GM12878 (cell line): ENCODE measurements at regions not wholly inside any gene's neighbourhood (a gene's known extent, or its start where the extent isn't known, plus 50 kb on each side); places are given as distances from the start of the nearest gene placed in this dataset.

ENCODE experiments used
- CEBPB ChIP-seq, 2 experiments: fragments of 150-350 bp in 1 of 2; IDR thresholded peaks; 2 replicates each; pipeline ENCODE4 v1.6.1; 2012 to 2014; ENCODE audit warnings: low read depth in 2 of 2, low read length in 2 of 2, borderline replicate concordance in 1 of 2, inconsistent platforms in 1 of 2
- CHD4 ChIP-seq: fragments of 200-600 bp; sonication (generic); IDR thresholded peaks from 2 replicates; pipeline ENCODE4 v1.6.1; 2016; ENCODE audit warnings: mild to moderate bottlenecking
- GATAD2B ChIP-seq: fragments of 450-650 bp; conservative IDR thresholded peaks from 2 replicates; pipeline ENCODE4 v1.6.1; 2017; ENCODE audit warnings: low read depth, mild to moderate bottlenecking, moderate library complexity
- MXI1 ChIP-seq: fragments of 150-350 bp; IDR thresholded peaks from 2 replicates; pipeline ENCODE4 v1.6.1; 2011; ENCODE audit warnings: low read depth, mild to moderate bottlenecking, inconsistent platforms, low read length, improper control_type of control experiment
- POLR2AphosphoS2 ChIP-seq: IDR thresholded peaks from 2 replicates; pipeline ENCODE4 v1.6.1; 2011; ENCODE audit warnings: low read depth, mild to moderate bottlenecking, low read length, improper control_type of control experiment, moderate library complexity
- TCF7 ChIP-seq: IDR thresholded peaks from 2 replicates; pipeline ENCODE4 v1.6.1; 2014; ENCODE audit warnings: antibody characterized with exemption, borderline replicate concordance
- TF ChIP-seq, protein P1 (sequence below), 3 experiments: IDR thresholded peaks in 2 of 3; conservative IDR thresholded peaks in 1 of 3; 2 replicates each; pipeline ENCODE4 v1.5.1; 2011; ENCODE audit warnings: low read depth in 3 of 3, low read length in 3 of 3, mild to moderate bottlenecking in 3 of 3, control low read depth in 2 of 3, moderate library complexity in 2 of 3, inconsistent platforms in 1 of 3, mixed read lengths in 1 of 3; ENCODE audit not compliant: control insufficient read depth in 2 of 3, insufficient read depth in 1 of 3; ENCODE audit errors: extremely low read depth in 1 of 3

DNA sequence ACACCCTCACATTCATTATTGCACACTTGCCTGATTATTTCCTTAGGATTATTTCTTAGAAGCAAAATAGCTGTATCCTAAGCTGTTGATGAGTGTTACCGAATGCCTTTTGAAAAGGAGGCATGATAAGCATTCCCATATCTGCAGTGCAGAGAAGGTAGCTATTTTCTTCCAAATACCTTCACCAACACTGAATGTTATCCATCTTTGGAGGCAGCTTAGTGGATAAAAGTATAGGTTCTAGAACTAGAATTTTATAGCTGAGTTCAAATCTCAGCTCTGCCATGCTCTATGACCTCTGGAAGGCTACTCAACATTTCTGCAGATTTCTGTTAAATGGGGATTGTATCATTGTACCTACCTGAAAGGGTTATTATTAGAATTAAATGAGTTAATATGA lies 185.0 kb upstream of the CCDC150 start:
- TF ChIP-seq MXI1: no peak
- TF ChIP-seq, protein P1, sequence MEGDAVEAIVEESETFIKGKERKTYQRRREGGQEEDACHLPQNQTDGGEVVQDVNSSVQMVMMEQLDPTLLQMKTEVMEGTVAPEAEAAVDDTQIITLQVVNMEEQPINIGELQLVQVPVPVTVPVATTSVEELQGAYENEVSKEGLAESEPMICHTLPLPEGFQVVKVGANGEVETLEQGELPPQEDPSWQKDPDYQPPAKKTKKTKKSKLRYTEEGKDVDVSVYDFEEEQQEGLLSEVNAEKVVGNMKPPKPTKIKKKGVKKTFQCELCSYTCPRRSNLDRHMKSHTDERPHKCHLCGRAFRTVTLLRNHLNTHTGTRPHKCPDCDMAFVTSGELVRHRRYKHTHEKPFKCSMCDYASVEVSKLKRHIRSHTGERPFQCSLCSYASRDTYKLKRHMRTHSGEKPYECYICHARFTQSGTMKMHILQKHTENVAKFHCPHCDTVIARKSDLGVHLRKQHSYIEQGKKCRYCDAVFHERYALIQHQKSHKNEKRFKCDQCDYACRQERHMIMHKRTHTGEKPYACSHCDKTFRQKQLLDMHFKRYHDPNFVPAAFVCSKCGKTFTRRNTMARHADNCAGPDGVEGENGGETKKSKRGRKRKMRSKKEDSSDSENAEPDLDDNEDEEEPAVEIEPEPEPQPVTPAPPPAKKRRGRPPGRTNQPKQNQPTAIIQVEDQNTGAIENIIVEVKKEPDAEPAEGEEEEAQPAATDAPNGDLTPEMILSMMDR (IDR thresholded peaks at IDR 0.05 in 2 of 3, conservative IDR thresholded peaks at IDR 0.05 in 1 of 3; ENCODE audit: control insufficient read depth in 2 of 3, extremely low read depth in 1 of 3, insufficient read depth in 1 of 3, low read depth in 3 of 3, low read length in 3 of 3): no peak
- no peak for TF ChIP-seq CHD4
- TF ChIP-seq CEBPB (IDR thresholded peaks at IDR 0.05; ENCODE audit: borderline replicate concordance in 1 of 2, low read depth in 2 of 2, low read length in 2 of 2): no peak
- no peak for TF ChIP-seq TCF7
- no peak for TF ChIP-seq POLR2AphosphoS2
- no peak for TF ChIP-seq GATAD2B
